H1 (cell line): ENCODE measurements at regions not wholly inside any gene's neighbourhood (a gene's known extent, or its start where the extent isn't known, plus 50 kb on each side); places are given as distances from the start of the nearest gene placed in this dataset.

Source experiments
- CEBPB ChIP-seq: IDR thresholded peaks from 2 replicates; pipeline ENCODE4 v1.6.1; 2012; ENCODE audit warnings: low read depth, low read length
- CHD7 ChIP-seq: fragments of 300-600 bp; sonication (generic); IDR thresholded peaks from 2 replicates; pipeline ENCODE4 v1.7.1; 2012; ENCODE audit warnings: low read length, moderate library complexity, mild to moderate bottlenecking, inconsistent platforms; ENCODE audit not compliant: insufficient replicate concordance
- EZH2 ChIP-seq: fragments of 200-600 bp; sonication (generic); IDR thresholded peaks from 2 replicates; pipeline ENCODE4 v1.7.1; 2012; ENCODE audit warnings: low read depth, mild to moderate bottlenecking, moderate library complexity, low read length, inconsistent platforms; ENCODE audit not compliant: severe bottlenecking
- GTF2F1 ChIP-seq: IDR thresholded peaks from 2 replicates; pipeline ENCODE4 v1.6.1; 2012; ENCODE audit warnings: low read depth, low read length, improper control_type of control experiment, borderline replicate concordance
- POLR2A ChIP-seq, 2 experiments: IDR thresholded peaks; 1 replicate in 1 of 2; 2 replicates in 1 of 2; pipeline ENCODE4 v1.6.1; 2011; ENCODE audit warnings: low read depth in 2 of 2, low read length in 2 of 2, mild to moderate bottlenecking in 2 of 2; ENCODE audit errors: control extremely low read depth in 1 of 2
- POLR2AphosphoS5 ChIP-seq: IDR thresholded peaks from 2 replicates; pipeline ENCODE4 v1.6.1; 2011; ENCODE audit warnings: low read depth, low read length
- RAD21 ChIP-seq, 2 experiments: IDR thresholded peaks in 1 of 2; conservative IDR thresholded peaks in 1 of 2; 2 replicates each; pipeline ENCODE4 v1.6.1; 2011; ENCODE audit warnings: low read depth in 2 of 2, low read length in 2 of 2, improper control_type of control experiment in 1 of 2, inconsistent platforms in 1 of 2, mild to moderate bottlenecking in 1 of 2, moderate library complexity in 1 of 2
- RXRA ChIP-seq: IDR thresholded peaks from 2 replicates; pipeline ENCODE4 v1.6.1; 2011; ENCODE audit warnings: low read depth, mild to moderate bottlenecking, low read length, moderate library complexity; ENCODE audit not compliant: insufficient read depth
- ZNF274 ChIP-seq: IDR thresholded peaks from 2 replicates; pipeline ENCODE4 v1.7.0; 2012; ENCODE audit warnings: low read length, borderline replicate concordance; ENCODE audit errors: extremely low read depth
- TF ChIP-seq, protein P1 (sequence below), 3 experiments: IDR thresholded peaks; 1 replicate in 2 of 3; 2 replicates in 1 of 3; pipeline versions ENCODE4 v1.5.1 to v1.6.1; 2011; ENCODE audit warnings: low read length in 3 of 3, mild to moderate bottlenecking in 3 of 3, inconsistent platforms in 2 of 3, low read depth in 1 of 3, moderate library complexity in 1 of 3; ENCODE audit not compliant: insufficient read depth in 1 of 3; ENCODE audit errors: control extremely low read depth in 1 of 3

- TF ChIP-seq EZH2 (no peak), RAD21 (IDR thresholded peaks at IDR 0.05 in 1 of 2, conservative IDR thresholded peaks at IDR 0.05 in 1 of 2; ENCODE audit: low read depth in 2 of 2, low read length in 2 of 2) (no peak), POLR2A (IDR thresholded peaks at IDR 0.05; ENCODE audit: control extremely low read depth in 1 of 2, low read depth in 2 of 2, low read length in 2 of 2) (no peak), CEBPB (no peak), ZNF274 (no peak), CHD7 (no peak), RXRA (no peak), GTF2F1 (no peak), POLR2AphosphoS5 (no peak)
- TF ChIP-seq, protein P1, sequence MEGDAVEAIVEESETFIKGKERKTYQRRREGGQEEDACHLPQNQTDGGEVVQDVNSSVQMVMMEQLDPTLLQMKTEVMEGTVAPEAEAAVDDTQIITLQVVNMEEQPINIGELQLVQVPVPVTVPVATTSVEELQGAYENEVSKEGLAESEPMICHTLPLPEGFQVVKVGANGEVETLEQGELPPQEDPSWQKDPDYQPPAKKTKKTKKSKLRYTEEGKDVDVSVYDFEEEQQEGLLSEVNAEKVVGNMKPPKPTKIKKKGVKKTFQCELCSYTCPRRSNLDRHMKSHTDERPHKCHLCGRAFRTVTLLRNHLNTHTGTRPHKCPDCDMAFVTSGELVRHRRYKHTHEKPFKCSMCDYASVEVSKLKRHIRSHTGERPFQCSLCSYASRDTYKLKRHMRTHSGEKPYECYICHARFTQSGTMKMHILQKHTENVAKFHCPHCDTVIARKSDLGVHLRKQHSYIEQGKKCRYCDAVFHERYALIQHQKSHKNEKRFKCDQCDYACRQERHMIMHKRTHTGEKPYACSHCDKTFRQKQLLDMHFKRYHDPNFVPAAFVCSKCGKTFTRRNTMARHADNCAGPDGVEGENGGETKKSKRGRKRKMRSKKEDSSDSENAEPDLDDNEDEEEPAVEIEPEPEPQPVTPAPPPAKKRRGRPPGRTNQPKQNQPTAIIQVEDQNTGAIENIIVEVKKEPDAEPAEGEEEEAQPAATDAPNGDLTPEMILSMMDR (IDR thresholded peaks at IDR 0.05; ENCODE audit: control extremely low read depth in 1 of 3, insufficient read depth in 1 of 3, low read depth in 1 of 3, low read length in 3 of 3) = no peak
Observed at GRCh38 chr7:28882869-28883470, 75.2 kb downstream of the TRIL start.
